HUES64 (cell line): ENCODE measurements at regions not wholly inside any gene's neighbourhood (a gene's known extent, or its start where the extent isn't known, plus 50 kb on each side); places are given as distances from the start of the nearest gene placed in this dataset.

ENCODE experiments used
- H3K27ac ChIP-seq: 2 replicates; pipeline ENCODE4 v1.7.0; 2013; ENCODE audit warnings: low read depth, low read length, inconsistent platforms
- H3K27me3 ChIP-seq: 2 replicates; pipeline ENCODE4 v1.6.1; 2013; ENCODE audit warnings: mild to moderate bottlenecking, low read length; ENCODE audit not compliant: insufficient read depth
- H3K36me3 ChIP-seq: 2 replicates; pipeline ENCODE4 v1.6.1; 2013; ENCODE audit warnings: mild to moderate bottlenecking, low read length; ENCODE audit not compliant: insufficient read depth
- H3K4me1 ChIP-seq: 2 replicates; pipeline ENCODE4 v1.6.1; 2013; ENCODE audit warnings: mild to moderate bottlenecking, low read length, moderate library complexity; ENCODE audit not compliant: insufficient read depth
- H3K4me3 ChIP-seq: 2 replicates; pipeline ENCODE4 v1.5.1; 2013; ENCODE audit warnings: mild to moderate bottlenecking, low read length, moderate library complexity
- H3K9ac ChIP-seq: 2 replicates; pipeline ENCODE4 v1.6.1; 2013; ENCODE audit warnings: mild to moderate bottlenecking, low read depth, low read length
- H3K9me3 ChIP-seq: 2 replicates; pipeline ENCODE4 v1.6.1; 2013; ENCODE audit warnings: low read depth, low read length; ENCODE audit not compliant: insufficient read depth
- WGBS: fragments of 150-250, 120-280 bp; methylation state at CpG from one replicate; pipeline ENCODE4 v1.1.7; 2013; ENCODE audit warnings: missing lambda C conversion rate; 5-methylcytosine and 5-hydroxymethylcytosine counted together

GRCh38 chr20:55283889-55284288, 721.4 kb downstream of the CBLN4 start:
- Histone ChIP-seq H3K27ac (no peak overlapping the region), H3K9me3 (peaks cover 8% of the 10 kb centered on the region; the same call in 1 of the 2 replicates), H3K27me3 (no peaks in the 10 kb centered on the region), H3K4me1 (no peaks in the 10 kb centered on the region), H3K36me3 (no peaks in the 10 kb centered on the region), H3K4me3 (no peak overlapping the region), H3K9ac (no peak overlapping the region)
- WGBS: 68% methylated on average over 2 of the region's 2 CpGs

DNA sequence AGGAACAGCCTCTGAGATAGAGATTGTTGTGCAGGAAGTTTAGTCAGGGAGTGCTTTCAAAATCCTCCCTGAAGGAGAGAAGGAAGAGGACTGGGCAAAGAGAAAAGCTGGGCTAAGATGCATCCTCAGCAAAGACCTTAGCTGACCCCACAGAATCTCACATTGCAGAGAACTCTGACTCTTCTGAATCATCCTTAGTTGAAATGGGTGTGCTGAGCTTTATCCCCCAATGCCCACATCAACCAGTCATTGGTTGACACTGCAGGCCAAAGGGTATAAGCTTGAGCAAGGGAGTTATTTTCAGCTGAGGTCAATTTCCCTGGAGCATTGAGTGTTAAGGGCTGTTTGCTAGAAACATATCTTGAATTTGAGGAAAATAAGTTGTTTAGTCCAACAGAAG, 732.2 kb downstream of the CBLN4 start:
- Histone ChIP-seq H3K36me3 (no peaks in the 10 kb centered on the region), H3K4me1 (no peaks in the 10 kb centered on the region), H3K9ac (no peak overlapping the region), H3K4me3 (no peak overlapping the region), H3K27me3 (no peaks in the 10 kb centered on the region), H3K9me3 (peaks cover 8% of the 10 kb centered on the region; the same call in 1 of the 2 replicates), H3K27ac (no peak overlapping the region)

DNA sequence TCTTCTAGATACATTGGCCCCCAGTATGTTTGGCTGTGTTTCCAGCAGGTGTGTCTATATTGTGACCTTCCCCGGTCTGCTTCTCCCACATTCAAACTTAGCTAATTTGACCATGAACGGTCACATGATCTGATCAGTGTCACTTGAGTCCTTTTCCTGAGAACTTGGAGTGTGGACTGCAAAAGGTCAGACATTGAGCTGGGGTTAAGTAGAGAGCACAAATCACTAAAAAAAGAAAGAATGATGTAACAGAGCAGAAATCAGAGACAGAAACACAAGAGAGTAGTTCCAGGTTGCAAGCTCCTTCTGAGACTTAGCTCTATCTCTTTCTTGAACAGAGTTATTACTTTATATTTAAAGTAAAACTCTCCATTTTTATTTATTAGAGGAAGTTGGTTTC, 733.9 kb downstream of the CBLN4 start:
- H3K4me1 ChIP-seq: no peaks in the 10 kb centered on the region
- peaks cover 12% of the 10 kb centered on the region; the same call in 1 of the 2 replicates for H3K9me3 ChIP-seq

DNA sequence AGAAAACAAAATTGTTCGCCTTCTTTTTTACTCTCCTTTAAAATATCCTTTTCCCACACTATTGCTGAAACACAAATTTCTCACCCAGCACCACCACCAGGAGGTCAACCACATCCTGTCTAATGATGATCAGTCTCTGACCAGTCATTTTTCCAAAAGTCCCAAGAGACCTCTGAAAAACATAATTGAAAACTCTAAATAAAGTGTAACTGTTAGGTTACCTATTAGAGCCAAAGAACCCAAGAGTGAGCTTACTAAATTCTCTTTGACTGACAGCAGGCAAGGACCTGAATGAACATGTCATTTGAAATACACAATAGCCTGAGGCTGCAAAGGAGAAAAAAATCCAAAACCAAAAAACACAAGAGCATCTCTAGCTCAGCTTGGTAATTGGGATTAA, 735.4 kb downstream of the CBLN4 start:
- H3K4me3 ChIP-seq: no peak overlapping the region
- H3K27ac ChIP-seq: no peak overlapping the region
- H3K36me3 ChIP-seq: no peaks in the 10 kb centered on the region
- WGBS: 82% methylated on average over 1 of the region's 1 CpG
- no peaks in the 10 kb centered on the region for H3K4me1 ChIP-seq
- H3K9me3 ChIP-seq: peaks cover 12% of the 10 kb centered on the region; the same call in 1 of the 2 replicates
- no peak overlapping the region for H3K9ac ChIP-seq
- no peaks in the 10 kb centered on the region for H3K27me3 ChIP-seq

More for the DNA sequence above, 733.9 kb downstream of the CBLN4 start:
- Histone ChIP-seq H3K36me3 (no peaks in the 10 kb centered on the region), H3K4me3 (no peak overlapping the region), H3K27ac (no peak overlapping the region), H3K9ac (no peak overlapping the region), H3K27me3 (no peaks in the 10 kb centered on the region)
- WGBS: 90% methylated on average over 2 of the region's 2 CpGs

DNA sequence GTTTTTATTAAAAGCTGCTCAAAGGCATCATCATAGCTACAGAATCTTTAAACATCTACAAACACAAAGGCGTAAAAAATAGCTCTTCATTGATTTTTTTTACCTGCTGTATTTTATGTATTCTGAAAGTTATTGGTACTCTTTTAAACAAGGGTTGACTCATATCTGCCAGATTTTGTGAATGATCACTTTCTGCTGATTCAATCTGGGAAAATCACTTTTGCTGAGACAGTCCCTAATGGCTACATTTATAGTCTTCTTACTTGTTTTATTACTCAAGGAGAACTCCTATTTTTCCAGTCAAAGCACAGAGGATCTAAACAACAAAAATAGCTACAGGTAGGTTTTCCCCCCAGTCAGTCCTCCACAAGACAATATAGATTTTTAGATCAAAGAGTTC, 739.0 kb downstream of the CBLN4 start:
- Histone ChIP-seq H3K36me3 (no peaks in the 10 kb centered on the region), H3K9ac (no peak overlapping the region), H3K4me3 (no peak overlapping the region), H3K4me1 (no peaks in the 10 kb centered on the region), H3K9me3 (peaks cover 21% of the 10 kb centered on the region; the same call in 1 of the 2 replicates), H3K27me3 (no peaks in the 10 kb centered on the region), H3K27ac (no peak overlapping the region)
- no CpG with 5 or more reads among the region's 1 CpG for WGBS

DNA sequence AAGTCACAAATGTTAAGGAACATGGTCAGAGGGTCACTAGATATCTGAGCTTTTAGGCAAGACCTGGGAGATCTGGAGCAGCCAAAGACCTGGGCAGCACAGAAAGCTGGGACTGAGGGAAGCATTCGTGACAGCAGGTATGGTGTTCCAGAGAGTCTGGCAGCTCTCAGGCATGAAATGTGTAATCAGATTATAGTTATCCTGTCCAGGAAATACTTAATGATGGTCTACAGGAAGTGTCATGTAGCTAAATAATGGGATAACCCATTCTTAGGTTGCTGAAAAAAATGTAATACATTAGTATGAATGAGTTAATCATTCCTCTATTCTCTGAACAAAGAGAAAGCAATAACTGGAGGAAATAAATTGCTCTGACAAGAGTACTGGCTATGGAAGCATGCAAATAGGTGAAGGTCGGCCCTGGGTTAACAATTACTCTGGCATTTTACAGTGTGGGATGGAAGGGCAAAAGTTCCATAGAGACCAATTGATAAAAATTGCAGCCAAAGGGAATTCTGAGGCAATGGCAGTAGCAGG, 740.5 kb downstream of the CBLN4 start:
- Histone ChIP-seq H3K4me3 (no peak overlapping the region), H3K4me1 (no peaks in the 10 kb centered on the region), H3K9ac (no peak overlapping the region), H3K36me3 (no peaks in the 10 kb centered on the region), H3K27me3 (no peaks in the 10 kb centered on the region), H3K9me3 (peaks cover 23% of the 10 kb centered on the region; the same call in 1 of the 2 replicates), H3K27ac (no peak overlapping the region)
- WGBS: 74% methylated on average over 2 of the region's 2 CpGs

DNA sequence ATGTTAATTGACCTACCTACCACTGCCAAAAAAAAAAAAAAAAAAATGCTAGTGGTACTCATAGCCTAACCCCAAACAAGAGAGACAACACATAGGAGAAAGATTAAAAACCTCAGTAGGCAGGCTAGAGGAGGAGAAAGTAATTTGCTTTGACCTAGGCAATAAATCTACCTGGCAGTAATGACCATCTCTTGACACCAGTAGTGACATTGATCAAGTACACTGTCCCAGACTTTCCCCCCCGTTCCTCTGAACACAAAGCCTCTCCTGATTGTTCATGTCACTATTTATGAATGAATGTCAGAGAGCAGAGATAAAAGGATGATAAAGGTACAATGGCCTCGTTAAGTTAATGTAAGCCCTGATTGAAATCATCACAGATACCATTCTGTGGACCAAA, 746.8 kb downstream of the CBLN4 start:
- no peaks in the 10 kb centered on the region for H3K36me3 ChIP-seq
- H3K27ac ChIP-seq: no peak overlapping the region
- no peaks in the 10 kb centered on the region for H3K4me1 ChIP-seq
- H3K9ac ChIP-seq: no peak overlapping the region
- peaks cover 33% of the 10 kb centered on the region for H3K9me3 ChIP-seq
- no peak overlapping the region for H3K4me3 ChIP-seq
- WGBS: 100% methylated on average over 1 of the region's 2 CpGs
- H3K27me3 ChIP-seq: no peaks in the 10 kb centered on the region; the same call in 1 of the 2 replicates

DNA sequence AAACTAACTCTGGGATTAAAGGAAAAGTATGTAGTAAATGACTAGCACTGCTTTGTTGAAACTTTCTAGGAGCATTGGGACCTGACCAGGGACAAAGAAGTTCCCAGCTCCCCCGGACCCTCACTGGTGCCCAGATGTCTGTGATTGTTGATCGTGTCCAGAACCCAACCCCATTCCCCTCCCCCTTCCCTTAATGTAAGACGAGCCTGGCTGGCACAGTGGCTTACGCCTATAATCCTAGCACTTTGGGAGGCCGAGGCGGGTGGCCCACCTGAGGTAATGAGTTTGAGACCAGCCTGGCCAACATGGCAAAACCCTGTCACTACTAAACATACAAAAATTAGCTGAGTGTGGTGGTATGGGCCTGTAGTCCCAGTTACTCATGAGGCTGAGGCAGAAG, 750.3 kb downstream of the CBLN4 start:
- Histone ChIP-seq H3K4me1 (no peaks in the 10 kb centered on the region), H3K27me3 (peaks cover 5% of the 10 kb centered on the region; the same call in 1 of the 2 replicates), H3K4me3 (no peak overlapping the region), H3K9me3 (peaks cover 34% of the 10 kb centered on the region), H3K27ac (no peak overlapping the region), H3K9ac (no peak overlapping the region), H3K36me3 (no peaks in the 10 kb centered on the region)
- WGBS: 93% methylated on average over 6 of the region's 6 CpGs

DNA sequence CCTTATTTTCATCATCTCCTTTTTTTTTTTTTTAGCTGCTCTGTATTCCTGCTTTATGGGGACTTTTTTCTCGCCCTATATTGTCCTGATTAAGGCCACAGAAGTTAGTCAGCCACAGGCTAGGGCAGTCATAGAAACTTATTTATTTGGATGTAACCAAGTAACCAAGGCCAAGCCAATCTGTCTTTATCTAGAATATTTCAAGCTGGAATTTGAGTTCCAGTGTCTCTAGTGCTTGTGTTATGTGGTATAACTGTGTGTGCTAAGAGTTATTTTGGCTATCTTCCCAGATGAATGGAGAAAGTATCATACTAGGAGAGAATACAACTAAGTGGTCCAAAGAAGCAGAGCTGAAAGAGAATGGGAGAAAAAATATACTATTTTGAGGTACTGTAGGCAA, 751.5 kb downstream of the CBLN4 start:
- no peaks in the 10 kb centered on the region for H3K4me1 ChIP-seq
- H3K4me3 ChIP-seq: no peak overlapping the region
- H3K36me3 ChIP-seq: no peaks in the 10 kb centered on the region
- H3K27ac ChIP-seq: no peak overlapping the region
- no peak overlapping the region for H3K9ac ChIP-seq
- 83% methylated on average over 1 of the region's 1 CpG for WGBS
- H3K9me3 ChIP-seq: peaks cover 37% of the 10 kb centered on the region
- H3K27me3 ChIP-seq: peaks cover 5% of the 10 kb centered on the region; the same call in 1 of the 2 replicates

- WGBS: 82% methylated on average over 5 of the region's 5 CpGs
- Histone ChIP-seq H3K4me1 (no peaks in the 10 kb centered on the region), H3K36me3 (no peaks in the 10 kb centered on the region), H3K27ac (no peak overlapping the region), H3K9ac (no peak overlapping the region), H3K4me3 (no peak overlapping the region), H3K9me3 (peaks cover 36% of the 10 kb centered on the region), H3K27me3 (peaks cover 5% of the 10 kb centered on the region; the same call in 1 of the 2 replicates)
Measured at GRCh38 chr20:55252521-55252920, 752.8 kb downstream of the CBLN4 start.

DNA sequence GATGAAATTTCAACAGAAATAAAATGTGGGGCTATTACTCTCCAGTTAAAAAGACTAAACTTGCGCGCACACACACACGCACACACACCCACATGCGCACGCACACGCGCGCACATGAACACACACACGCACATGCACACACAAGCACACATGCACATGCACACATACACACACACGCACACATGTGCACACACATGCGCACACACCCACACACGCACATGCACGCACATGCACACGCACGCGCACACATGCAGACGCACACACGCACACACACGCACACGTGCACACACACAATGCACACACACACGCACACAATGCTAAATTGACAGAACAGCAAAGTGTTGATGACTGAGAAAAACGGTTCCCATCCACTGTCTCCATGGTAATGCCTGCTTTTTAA, 754.1 kb downstream of the CBLN4 start:
- Histone ChIP-seq H3K9me3 (peaks cover 30% of the 10 kb centered on the region), H3K27ac (no peak overlapping the region), H3K27me3 (peaks cover 5% of the 10 kb centered on the region; the same call in 1 of the 2 replicates), H3K4me1 (no peaks in the 10 kb centered on the region), H3K9ac (no peak overlapping the region), H3K4me3 (no peak overlapping the region), H3K36me3 (no peaks in the 10 kb centered on the region)
- WGBS: 97% methylated on average over 21 of the region's 22 CpGs

GRCh38 chr20:55242853-55243252, 762.5 kb downstream of the CBLN4 start:
- H3K9ac ChIP-seq: no peak overlapping the region

More at GRCh38 chr20:55242853-55243252, 762.5 kb downstream of the CBLN4 start:
- Histone ChIP-seq H3K27me3 (no peaks in the 10 kb centered on the region), H3K36me3 (no peaks in the 10 kb centered on the region), H3K9me3 (peaks cover 15% of the 10 kb centered on the region; the same call in 1 of the 2 replicates), H3K4me3 (no peak overlapping the region), H3K4me1 (no peaks in the 10 kb centered on the region), H3K27ac (no peak overlapping the region)
